Choroid plexus epithelial cell (primary cell): ENCODE measurements at regions not wholly inside any gene's neighbourhood (a gene's known extent, or its start where the extent isn't known, plus 50 kb on each side); places are given as distances from the start of the nearest gene placed in this dataset.

Experiments used
- DNase-seq: peaks from one replicate; pipeline ENCODE4 v3.0.0-alpha.2; 2010; ENCODE audit warnings: low read depth
- H3K4me3 ChIP-seq: 2 replicates; pipeline ENCODE4 v1.5.1; 2011; ENCODE audit warnings: low read depth, mild to moderate bottlenecking, control low read depth, low read length, moderate library complexity
- TF ChIP-seq, protein P1 (sequence below): conservative IDR thresholded peaks from 2 replicates; pipeline ENCODE4 v1.5.1; 2011; ENCODE audit warnings: low read depth, mild to moderate bottlenecking, control low read depth, inconsistent platforms, low read length, moderate library complexity

DNA sequence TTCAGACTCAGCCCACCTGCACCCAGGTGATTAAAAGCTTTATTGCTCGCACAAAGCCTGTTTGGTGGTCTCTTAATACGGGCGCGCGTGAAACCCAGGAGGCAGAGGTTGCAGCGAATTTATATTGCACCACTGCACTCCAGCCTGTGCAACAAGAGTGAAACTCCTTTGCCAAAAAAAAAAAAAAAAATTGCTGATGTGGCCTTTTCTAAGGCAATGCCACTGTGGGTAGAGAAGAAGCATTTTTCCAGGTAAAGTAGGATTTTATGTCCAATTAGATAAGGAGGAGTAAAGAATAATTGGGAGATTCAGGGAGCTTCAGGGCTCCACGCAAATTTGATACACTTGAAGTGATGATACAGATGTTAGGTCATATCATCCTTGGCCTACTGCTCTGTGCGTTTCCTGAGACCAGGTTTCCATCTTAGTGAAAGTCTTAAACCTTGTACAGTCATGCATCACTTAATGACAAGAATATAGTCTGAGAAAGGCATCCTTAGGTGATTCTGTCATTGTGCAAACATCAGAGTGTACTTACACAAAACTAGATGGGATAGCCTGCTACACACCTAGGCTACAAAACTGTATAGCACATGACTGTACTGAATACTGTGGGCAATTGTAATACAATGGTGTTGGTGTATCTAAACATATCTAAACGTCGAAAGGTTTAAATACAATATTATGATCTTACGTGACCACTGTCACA is 150.9 kb downstream of the SPRY2 start:
- DNase-seq, result no peak
- TF ChIP-seq, protein P1, sequence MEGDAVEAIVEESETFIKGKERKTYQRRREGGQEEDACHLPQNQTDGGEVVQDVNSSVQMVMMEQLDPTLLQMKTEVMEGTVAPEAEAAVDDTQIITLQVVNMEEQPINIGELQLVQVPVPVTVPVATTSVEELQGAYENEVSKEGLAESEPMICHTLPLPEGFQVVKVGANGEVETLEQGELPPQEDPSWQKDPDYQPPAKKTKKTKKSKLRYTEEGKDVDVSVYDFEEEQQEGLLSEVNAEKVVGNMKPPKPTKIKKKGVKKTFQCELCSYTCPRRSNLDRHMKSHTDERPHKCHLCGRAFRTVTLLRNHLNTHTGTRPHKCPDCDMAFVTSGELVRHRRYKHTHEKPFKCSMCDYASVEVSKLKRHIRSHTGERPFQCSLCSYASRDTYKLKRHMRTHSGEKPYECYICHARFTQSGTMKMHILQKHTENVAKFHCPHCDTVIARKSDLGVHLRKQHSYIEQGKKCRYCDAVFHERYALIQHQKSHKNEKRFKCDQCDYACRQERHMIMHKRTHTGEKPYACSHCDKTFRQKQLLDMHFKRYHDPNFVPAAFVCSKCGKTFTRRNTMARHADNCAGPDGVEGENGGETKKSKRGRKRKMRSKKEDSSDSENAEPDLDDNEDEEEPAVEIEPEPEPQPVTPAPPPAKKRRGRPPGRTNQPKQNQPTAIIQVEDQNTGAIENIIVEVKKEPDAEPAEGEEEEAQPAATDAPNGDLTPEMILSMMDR, result no peak
- no peak overlapping the region for H3K4me3 ChIP-seq

DNA sequence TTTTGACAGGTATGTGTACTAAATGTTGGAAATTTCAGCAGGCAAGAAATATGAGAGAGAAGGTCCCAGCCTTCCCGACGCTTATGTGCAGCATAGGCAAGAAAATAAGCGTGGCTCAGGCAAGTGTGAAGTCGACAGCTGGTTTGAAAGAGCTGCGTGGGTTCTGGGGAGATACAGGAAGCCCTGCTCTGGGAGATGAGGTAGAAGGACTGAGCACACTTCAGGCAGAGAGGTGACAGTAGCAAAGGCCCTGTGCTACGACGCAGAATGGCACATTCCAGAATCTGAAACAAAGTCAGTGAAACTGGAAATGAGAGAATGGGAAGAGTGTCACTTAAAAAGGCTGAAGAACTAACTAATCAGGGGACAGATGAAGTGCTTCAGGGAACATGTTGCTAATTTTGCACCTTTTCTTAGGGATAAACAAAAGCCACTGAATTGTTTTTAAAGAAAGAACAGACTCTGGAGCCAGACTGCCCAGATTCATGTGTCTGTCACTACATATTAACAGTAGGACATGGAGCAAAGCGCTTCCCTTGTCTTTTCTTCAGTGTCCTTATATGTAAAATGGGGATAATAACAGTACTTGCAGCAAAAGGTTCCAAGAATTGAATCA is 160.1 kb downstream of the SPRY2 start:
- TF ChIP-seq, protein P1, result no peak
- no peak overlapping the region for H3K4me3 ChIP-seq
- no peak for DNase-seq

DNA sequence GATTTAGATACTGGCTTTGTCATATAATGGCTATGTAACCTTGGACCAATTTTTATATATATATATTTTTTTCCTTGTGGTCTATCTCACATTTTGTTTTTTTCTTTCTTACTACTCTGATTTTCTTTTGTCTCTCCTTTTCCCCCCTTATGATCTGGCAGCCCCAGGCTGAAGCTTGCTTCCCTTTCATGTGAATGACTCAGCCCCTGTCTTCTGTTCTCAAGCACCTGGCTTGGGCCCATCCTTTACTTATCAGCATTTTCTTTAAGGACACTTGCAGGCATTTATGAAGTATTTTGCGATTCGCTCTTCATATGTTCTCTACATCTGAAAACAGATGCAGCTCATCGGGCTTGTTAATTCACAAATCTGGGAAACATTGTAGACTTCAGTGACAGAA is 163.6 kb downstream of the SPRY2 start:
- H3K4me3 ChIP-seq, result no peak overlapping the region
- TF ChIP-seq, protein P1, result no peak
- no peak for DNase-seq

DNA sequence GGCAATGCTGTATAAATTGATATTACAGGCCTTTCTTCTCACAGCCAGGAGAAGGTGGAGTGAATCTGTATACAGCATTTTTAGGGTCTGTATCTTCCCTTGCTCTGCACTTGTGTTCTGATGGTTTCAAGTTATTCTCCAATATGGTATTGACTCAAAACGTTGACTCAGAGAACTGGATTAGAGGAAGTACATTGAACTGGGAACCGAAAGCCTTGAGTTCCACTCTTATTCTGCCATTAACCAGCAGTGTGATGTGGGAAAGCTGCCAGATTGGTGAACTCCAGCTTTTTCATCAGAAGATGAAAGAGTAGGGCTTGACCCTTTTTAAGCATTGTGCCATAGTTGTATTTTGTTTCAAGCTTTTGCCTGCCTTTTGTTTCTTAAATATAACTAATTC is 167.7 kb downstream of the SPRY2 start:
- no peak for DNase-seq
- TF ChIP-seq, protein P1, result no peak
- no peak overlapping the region for H3K4me3 ChIP-seq

DNA sequence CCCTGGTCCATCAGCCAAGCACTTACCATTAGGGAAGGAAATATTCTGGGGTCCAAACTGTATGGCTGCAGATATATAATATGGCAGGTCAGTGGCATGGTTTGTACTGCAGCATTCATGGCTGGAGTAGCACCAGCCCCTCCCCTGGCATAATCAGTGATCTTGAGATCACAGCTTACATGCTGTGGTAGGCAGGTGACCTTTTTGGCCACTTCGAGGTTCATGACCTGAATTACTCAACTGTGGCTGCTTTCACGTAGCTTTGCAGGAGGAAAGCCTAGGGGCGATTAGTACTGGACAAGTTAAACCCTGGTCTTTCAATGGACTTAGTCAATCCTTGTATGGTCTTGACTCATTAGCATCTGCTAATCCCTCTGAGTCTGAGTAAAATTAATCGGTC is 169.8 kb downstream of the SPRY2 start:
- H3K4me3 ChIP-seq, result no peak overlapping the region
- TF ChIP-seq, protein P1, result no peak
- DNase-seq, result no peak

DNA sequence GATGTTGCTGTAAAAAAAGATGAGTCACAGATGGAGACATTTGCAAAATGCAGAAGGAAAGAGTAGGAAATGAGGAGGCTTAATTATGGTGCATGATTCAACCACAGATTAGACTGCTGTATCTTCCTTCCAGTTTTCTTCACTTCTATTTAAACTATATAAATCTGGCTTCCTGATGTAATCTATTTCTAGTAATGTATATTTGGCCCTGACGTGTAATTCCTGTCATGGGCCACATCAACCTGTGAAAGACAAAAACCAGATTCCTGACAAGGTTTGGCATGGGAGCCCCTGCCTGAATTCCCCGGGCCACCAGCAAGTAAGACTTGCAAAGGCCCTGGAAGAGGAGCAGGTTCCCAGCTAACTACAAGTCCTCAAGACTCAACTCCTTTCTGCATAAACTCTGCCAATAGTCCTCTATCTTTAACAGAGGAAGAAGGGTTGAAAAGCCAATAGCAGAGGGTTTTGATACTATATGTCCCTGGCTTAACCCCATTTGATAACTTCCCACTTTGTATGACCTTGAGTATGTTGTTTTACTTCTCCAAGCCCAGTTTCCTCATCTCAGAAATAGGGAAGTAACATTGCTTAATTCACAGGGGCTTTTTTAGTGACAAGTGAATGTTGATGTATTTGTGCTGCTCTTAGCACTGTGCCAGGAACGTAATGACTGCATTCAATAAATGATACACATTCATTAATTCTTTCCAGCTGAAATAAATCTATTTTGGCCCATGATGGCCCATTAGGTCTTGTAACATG is 172.7 kb downstream of the SPRY2 start:
- DNase-seq, result peak; percentile 11
- TF ChIP-seq, protein P1, result no peak
- H3K4me3 ChIP-seq, result no peak overlapping the region
